ENCODE measurements at regions not wholly inside any gene's neighbourhood (a gene's known extent, or its start where the extent isn't known, plus 50 kb on each side); places are given as distances from the start of the nearest gene placed in this dataset.

GRCh38 chr12:127928615-127929571 is 338.1 kb upstream of the TMEM132C start:
- H3K4me3 ChIP-seq (replicated peaks; ENCODE audit: low read depth, low read length), result no peak overlapping the region
- TF ChIP-seq, protein P1, sequence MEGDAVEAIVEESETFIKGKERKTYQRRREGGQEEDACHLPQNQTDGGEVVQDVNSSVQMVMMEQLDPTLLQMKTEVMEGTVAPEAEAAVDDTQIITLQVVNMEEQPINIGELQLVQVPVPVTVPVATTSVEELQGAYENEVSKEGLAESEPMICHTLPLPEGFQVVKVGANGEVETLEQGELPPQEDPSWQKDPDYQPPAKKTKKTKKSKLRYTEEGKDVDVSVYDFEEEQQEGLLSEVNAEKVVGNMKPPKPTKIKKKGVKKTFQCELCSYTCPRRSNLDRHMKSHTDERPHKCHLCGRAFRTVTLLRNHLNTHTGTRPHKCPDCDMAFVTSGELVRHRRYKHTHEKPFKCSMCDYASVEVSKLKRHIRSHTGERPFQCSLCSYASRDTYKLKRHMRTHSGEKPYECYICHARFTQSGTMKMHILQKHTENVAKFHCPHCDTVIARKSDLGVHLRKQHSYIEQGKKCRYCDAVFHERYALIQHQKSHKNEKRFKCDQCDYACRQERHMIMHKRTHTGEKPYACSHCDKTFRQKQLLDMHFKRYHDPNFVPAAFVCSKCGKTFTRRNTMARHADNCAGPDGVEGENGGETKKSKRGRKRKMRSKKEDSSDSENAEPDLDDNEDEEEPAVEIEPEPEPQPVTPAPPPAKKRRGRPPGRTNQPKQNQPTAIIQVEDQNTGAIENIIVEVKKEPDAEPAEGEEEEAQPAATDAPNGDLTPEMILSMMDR (IDR thresholded peaks at IDR 0.05; ENCODE audit: low read depth, low read length, missing control alignments), result no peak
- DNase-seq (ENCODE audit: extremely low read depth, low read depth), result no peak

DNA sequence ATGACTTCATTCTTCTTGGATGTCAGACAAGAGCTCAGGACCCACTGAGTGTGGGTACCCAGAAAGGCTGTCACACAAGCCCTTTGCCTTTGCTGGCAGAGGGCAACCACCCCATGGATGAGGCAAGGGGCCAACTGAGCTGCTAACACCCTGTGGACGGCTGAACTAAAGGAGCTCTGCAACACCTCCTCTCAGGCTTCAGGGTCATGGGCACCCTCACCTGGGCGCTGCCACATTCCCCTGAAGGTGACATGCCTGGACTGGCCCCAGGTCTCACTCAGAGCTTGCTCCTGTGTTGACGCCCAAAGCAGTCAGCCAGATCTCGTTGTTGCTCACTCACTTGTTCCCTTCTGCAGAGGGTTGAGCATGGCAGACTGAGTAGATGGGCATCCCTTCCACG is 336.8 kb upstream of the TMEM132C start:
- no peak for DNase-seq (ENCODE audit: extremely low read depth, low read depth)
- TF ChIP-seq, protein P1 (IDR thresholded peaks at IDR 0.05; ENCODE audit: low read depth, low read length, missing control alignments), result no peak
- H3K4me3 ChIP-seq (replicated peaks; ENCODE audit: low read depth, low read length), result no peak overlapping the region

DNA sequence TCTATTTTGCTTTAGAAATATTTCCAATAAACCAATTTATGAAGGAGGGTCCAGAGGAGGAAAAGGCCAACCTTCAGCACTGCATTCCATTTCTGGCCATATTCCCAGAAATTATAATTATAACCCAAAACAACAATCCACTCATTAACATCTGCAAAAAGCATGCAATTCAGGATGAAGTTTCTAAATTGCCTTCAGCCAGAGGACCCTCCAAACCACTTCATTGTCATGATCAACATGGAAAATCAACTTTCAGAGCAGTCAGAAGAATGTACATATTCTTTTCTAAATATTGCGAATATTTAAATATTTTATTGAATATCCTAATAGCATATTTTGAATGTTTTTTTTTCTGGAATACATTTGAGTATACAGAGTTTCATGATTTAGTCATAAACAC is 332.6 kb upstream of the TMEM132C start:
- no peak for DNase-seq (ENCODE audit: extremely low read depth, low read depth)
- no peak overlapping the region for H3K4me3 ChIP-seq (replicated peaks; ENCODE audit: low read depth, low read length)
- TF ChIP-seq, protein P1 (IDR thresholded peaks at IDR 0.05; ENCODE audit: low read depth, low read length, missing control alignments), result no peak

- H3K4me3 ChIP-seq (replicated peaks; ENCODE audit: low read depth, low read length), result no peak overlapping the region
- DNase-seq (ENCODE audit: extremely low read depth, low read depth), result no peak
- TF ChIP-seq, protein P1 (IDR thresholded peaks at IDR 0.05; ENCODE audit: low read depth, low read length, missing control alignments), result no peak
These were observed 330.5 kb upstream of the TMEM132C start for GRCh38 chr12:127936463-127936862.

DNA sequence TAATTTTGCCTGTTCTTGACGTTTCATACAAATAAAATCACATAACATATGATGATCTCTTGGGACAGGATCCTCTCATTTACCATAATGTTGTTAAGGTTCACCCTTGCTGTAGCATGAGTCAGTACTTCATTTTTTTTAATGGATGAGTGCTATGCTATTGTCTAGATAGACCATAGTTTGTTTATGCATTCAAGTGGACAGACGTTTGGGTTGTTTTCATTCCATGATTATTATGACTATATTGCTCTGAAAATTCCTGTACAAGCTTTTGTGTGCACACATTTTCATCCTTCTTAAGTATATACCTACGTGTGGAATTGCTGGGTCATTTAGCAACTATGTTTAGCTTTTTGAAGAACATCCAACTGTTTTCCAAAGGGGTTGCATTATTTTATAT is 325.6 kb upstream of the TMEM132C start:
- TF ChIP-seq, protein P1 (IDR thresholded peaks at IDR 0.05; ENCODE audit: low read depth, low read length, missing control alignments), result no peak
- DNase-seq (ENCODE audit: extremely low read depth, low read depth), result no peak
- no peak overlapping the region for H3K4me3 ChIP-seq (replicated peaks; ENCODE audit: low read depth, low read length)

DNA sequence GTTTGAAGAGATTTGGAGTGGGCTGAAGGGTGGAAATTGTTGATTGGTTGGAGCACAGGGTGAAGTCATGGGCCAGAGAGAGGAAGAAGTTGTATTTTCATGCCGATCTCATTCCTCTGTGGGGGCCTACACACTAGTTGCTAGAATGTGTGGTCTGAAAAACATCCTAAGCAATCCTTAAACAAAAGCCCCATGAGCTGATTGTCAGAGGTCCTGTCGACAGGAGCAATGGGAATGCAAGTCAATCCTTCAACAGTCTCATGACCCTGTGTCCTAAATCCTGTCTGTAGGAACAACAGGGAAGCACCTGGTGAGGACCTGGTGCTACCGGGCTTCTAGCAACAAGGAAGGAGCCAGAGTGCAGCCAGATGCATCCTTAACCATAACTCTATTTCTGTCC is 324.0 kb upstream of the TMEM132C start:
- no peak overlapping the region for H3K4me3 ChIP-seq (replicated peaks; ENCODE audit: low read depth, low read length)
- no peak for DNase-seq (ENCODE audit: extremely low read depth, low read depth)
- TF ChIP-seq, protein P1 (IDR thresholded peaks at IDR 0.05; ENCODE audit: low read depth, low read length, missing control alignments), result no peak
